Type B pancreatic cell (in vitro differentiated cells): ENCODE measurements at regions not wholly inside any gene's neighbourhood (a gene's known extent, or its start where the extent isn't known, plus 50 kb on each side); places are given as distances from the start of the nearest gene placed in this dataset.

ENCODE experiments used
- DNase-seq: peaks from one replicate; pipeline ENCODE4 v3.0.0; 2021; ENCODE audit warnings: mixed read lengths; ENCODE audit not compliant: unreplicated experiment; ENCODE audit errors: extremely low spot score
- H3K27ac Mint-ChIP-seq: 2 replicates; pipeline ENCODE4 v1.8.0; 2021; ENCODE audit warnings: mild to moderate bottlenecking, mixed read lengths
- H3K27me3 Mint-ChIP-seq: 2 replicates; pipeline ENCODE4 v1.8.0; 2021; ENCODE audit warnings: mixed read lengths
- H3K36me3 Mint-ChIP-seq: 2 replicates; pipeline ENCODE4 v1.8.0; 2021; ENCODE audit warnings: mixed read lengths
- H3K4me1 Mint-ChIP-seq: one replicate; pipeline ENCODE4 v1.8.0; 2021; ENCODE audit warnings: mixed read lengths; ENCODE audit not compliant: unreplicated experiment
- H3K4me3 Mint-ChIP-seq: 2 replicates; pipeline ENCODE4 v1.8.0; 2021; ENCODE audit warnings: mild to moderate bottlenecking, mixed read lengths
- H3K9me3 Mint-ChIP-seq: 2 replicates; pipeline ENCODE4 v1.8.0; 2021; ENCODE audit warnings: mixed read lengths
- TF ChIP-seq, protein P1 (sequence below): fragments of 200-600 bp; sonication (generic); conservative IDR thresholded peaks from 2 replicates; pipeline ENCODE4 v1.5.0; 2021; ENCODE audit warnings: antibody characterized with exemption, mild to moderate bottlenecking

DNA sequence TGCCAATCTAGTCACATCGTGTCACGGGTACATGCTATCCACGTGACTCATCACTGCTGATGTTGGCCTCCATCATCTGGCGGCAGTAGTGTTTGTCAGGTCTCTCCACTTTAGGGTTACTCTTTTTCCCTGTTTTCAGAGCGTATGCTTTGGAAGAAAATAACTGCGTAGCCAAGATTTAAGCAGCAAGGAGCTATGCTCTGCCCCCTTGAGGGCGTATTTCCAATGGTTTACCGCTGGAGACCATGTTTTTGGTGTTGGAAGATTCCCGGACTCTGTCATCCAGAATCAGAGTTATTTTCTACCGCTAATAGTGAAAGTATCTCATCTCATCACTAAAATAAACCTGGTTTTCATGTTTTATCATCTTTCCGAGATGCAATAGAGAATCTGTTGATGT lies 306.5 kb downstream of the C6orf118 start:
- H3K9me3 Mint-ChIP-seq, result peaks cover 15% of the 10 kb centered on the region
- H3K4me1 Mint-ChIP-seq, result no peaks in the 10 kb centered on the region
- H3K4me3 Mint-ChIP-seq, result no peak overlapping the region
- H3K27ac Mint-ChIP-seq, result no peak overlapping the region
- H3K36me3 Mint-ChIP-seq, result peaks cover 3% of the 10 kb centered on the region
- TF ChIP-seq, protein P1, sequence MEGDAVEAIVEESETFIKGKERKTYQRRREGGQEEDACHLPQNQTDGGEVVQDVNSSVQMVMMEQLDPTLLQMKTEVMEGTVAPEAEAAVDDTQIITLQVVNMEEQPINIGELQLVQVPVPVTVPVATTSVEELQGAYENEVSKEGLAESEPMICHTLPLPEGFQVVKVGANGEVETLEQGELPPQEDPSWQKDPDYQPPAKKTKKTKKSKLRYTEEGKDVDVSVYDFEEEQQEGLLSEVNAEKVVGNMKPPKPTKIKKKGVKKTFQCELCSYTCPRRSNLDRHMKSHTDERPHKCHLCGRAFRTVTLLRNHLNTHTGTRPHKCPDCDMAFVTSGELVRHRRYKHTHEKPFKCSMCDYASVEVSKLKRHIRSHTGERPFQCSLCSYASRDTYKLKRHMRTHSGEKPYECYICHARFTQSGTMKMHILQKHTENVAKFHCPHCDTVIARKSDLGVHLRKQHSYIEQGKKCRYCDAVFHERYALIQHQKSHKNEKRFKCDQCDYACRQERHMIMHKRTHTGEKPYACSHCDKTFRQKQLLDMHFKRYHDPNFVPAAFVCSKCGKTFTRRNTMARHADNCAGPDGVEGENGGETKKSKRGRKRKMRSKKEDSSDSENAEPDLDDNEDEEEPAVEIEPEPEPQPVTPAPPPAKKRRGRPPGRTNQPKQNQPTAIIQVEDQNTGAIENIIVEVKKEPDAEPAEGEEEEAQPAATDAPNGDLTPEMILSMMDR, result no peak
- DNase-seq, result no peak
- peaks cover 3% of the 10 kb centered on the region for H3K27me3 Mint-ChIP-seq

DNA sequence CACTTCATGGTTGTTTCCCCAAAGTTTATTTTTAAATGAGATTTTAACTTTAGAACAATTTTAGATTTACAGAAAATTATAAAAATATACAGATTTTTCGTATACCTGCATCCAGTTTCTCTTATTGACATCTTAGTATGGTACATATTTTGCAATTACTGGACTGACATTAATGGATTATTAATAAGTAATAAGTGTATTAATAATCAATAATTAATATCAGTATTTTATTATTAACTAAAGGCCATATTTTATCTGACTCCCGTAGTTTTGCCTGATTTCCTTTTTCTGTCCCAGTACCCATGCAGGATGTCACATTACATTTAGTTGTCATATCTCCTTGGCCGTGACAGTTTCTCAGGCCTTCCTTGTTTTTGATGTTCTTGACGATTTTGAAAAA lies 307.0 kb downstream of the C6orf118 start:
- DNase-seq, result no peak
- Mint-ChIP-seq H3K36me3 (peaks cover 3% of the 10 kb centered on the region), H3K9me3 (peaks cover 15% of the 10 kb centered on the region), H3K27ac (no peak overlapping the region), H3K27me3 (peaks cover 3% of the 10 kb centered on the region), H3K4me1 (no peaks in the 10 kb centered on the region), H3K4me3 (no peak overlapping the region)
- TF ChIP-seq, protein P1, result no peak

DNA sequence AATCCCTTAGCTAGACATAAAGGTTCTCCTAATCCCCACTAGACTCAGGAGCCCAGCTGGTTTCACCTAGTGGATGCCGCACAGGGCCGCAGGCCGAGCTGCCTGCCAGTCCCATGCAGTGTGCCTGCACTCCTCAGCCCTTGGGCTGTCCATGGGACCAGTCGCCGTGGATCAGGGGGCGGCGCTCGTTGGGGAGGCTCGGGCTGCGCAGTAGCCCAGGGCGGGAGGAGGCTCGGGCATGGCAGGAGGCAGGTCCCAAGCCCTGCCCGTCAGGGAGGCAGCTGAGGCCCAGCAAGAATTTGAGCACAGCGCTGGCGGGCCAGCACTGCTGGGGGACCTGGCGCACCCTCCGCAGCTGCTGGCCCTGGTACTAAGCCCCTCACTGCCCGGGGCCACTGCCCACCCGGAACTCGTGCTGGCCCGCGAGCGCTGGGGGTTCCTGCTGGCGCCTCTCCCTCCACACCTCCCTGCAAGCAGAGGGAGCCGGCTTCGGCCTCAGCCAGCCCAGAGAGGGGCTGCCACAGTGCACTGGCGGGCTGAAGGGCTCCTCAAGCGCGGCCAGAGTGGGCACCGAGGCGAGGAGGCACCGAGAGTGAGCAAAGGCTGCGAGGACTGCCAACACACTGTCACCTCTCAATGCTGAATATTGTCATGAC lies 307.8 kb downstream of the C6orf118 start:
- peaks cover 15% of the 10 kb centered on the region for H3K9me3 Mint-ChIP-seq
- H3K27me3 Mint-ChIP-seq, result peaks cover 3% of the 10 kb centered on the region
- no peak overlapping the region for H3K4me3 Mint-ChIP-seq
- no peaks in the 10 kb centered on the region for H3K4me1 Mint-ChIP-seq
- peaks cover 3% of the 10 kb centered on the region for H3K36me3 Mint-ChIP-seq
- no peak for DNase-seq
- TF ChIP-seq, protein P1, result no peak
- H3K27ac Mint-ChIP-seq, result no peak overlapping the region

DNA sequence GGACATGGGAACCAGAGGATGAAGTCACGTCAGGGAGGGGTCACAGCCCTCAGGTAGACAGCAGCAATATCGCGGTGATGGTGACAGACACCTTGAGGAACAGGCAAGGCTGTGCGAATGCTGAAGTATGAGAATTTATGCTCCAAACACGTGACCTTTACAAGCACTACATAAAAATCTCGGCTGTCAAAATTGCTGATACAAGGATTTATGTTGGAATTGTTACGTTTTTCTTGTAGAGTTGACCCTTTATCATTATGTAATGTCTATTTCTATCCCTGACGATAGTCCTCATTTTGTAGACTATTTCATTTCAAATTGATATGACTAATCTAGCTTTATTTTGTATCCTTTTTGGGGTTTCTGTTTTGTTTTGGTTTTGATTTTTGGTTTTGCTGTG lies 311.1 kb downstream of the C6orf118 start:
- peaks cover 8% of the 10 kb centered on the region for H3K9me3 Mint-ChIP-seq
- no peaks in the 10 kb centered on the region for H3K4me1 Mint-ChIP-seq
- TF ChIP-seq, protein P1, result no peak
- DNase-seq, result no peak
- no peak overlapping the region for H3K4me3 Mint-ChIP-seq
- H3K27ac Mint-ChIP-seq, result no peak overlapping the region
- H3K27me3 Mint-ChIP-seq, result no peaks in the 10 kb centered on the region
- H3K36me3 Mint-ChIP-seq, result no peaks in the 10 kb centered on the region

DNA sequence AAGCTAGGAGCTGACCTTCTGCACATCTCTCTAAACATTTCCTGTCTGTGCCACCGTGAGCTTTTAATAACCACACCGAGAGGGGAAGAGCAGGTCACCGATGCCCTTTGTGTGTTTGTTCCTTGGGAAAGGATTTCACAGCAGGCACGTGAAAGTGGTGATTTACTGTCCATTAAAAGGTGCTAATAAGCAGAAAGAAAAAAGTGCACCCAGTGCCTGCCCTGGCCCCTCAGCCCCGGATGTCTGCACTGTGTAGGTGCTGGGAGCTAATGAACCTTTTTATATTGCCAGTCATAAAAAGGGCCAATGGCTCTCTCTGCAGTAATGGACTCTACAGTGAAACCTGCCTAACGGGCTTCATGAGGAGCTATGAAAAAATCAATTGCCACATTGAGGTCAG lies 312.6 kb downstream of the C6orf118 start:
- Mint-ChIP-seq H3K4me3 (no peak overlapping the region), H3K4me1 (no peaks in the 10 kb centered on the region), H3K9me3 (no peaks in the 10 kb centered on the region), H3K27me3 (no peaks in the 10 kb centered on the region), H3K27ac (no peak overlapping the region), H3K36me3 (no peaks in the 10 kb centered on the region)
- DNase-seq, result no peak
- TF ChIP-seq, protein P1, result no peak

DNA sequence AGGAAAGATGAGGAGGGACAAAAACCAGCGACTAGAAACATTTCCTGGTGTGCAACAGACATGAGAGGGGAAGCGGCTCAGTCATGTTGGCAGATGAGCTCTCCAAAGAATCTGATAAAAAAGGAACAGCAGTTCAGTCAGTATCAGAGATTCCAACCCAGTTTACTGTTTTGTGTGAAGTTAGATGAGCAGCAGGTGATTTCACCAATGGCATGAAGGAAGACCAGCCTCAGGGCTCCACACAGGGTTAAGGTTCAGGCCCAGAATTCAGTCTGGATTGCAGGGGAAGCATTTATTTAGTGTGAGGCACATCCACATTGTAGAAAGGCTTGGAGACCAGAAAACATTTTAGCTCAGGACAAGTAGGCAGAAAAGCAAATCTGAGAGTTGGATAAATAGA lies 317.8 kb downstream of the C6orf118 start:
- Mint-ChIP-seq H3K36me3 (no peaks in the 10 kb centered on the region), H3K4me3 (no peak overlapping the region), H3K27me3 (no peaks in the 10 kb centered on the region), H3K27ac (no peak overlapping the region), H3K4me1 (no peaks in the 10 kb centered on the region), H3K9me3 (no peaks in the 10 kb centered on the region)
- TF ChIP-seq, protein P1, result no peak
- DNase-seq, result no peak
